ENCODE measurements at regions not wholly inside any gene's neighbourhood (a gene's known extent, or its start where the extent isn't known, plus 50 kb on each side); places are given as distances from the start of the nearest gene placed in this dataset.

DNA sequence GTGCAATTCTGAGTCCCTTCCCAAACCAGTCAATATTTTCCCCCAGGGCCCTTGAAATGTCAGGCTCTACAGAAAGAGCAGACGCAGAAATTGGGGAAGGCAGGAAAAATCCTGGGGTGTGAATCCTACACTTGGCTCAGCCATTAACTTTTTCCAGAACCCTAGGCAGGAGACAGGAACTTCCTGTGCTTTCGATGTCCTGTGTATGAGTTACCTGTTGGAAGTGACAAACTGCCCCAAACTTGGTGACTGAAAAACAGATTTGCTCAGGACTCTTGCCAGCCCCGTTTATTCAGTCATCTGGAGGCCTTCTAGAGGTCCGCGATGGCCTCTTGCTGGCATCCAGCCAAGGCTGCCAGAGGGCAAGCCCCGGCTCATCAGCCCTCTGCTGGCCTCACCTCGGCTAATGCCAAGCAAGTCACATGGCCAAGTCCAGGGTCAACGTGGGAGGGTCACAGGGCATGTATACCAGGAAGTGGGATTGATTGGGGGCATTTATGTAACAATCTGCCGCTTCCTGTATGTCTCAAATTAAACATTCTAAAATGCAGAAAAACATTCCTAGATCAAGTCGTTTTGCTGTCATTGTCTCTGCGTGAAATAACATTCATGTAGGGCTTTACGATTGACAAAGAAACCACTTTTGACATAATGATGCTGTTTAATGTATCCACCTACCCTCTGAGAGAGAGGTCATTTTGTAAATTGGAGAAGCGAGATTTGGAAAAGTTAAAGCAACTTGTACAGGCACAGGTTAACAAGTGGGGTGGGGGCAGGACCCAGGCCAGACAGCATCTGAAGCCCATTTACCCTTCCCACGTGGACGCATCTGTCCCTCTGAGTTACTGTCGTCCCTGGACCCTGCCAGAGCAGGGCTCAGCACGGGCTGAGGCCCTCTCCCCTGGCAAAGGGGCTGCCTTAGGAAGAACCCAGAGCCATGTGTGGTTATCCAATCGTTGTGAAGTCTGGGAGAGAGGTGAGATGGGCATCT lies 179.4 kb downstream of the INHBB start:
- H3K4me3 ChIP-seq (ENCODE audit: insufficient read depth, low read length): no peak overlapping the region
- no peaks in the 10 kb centered on the region for H3K36me3 ChIP-seq (ENCODE audit: insufficient read depth, low read length)
- TF ChIP-seq, protein P1, sequence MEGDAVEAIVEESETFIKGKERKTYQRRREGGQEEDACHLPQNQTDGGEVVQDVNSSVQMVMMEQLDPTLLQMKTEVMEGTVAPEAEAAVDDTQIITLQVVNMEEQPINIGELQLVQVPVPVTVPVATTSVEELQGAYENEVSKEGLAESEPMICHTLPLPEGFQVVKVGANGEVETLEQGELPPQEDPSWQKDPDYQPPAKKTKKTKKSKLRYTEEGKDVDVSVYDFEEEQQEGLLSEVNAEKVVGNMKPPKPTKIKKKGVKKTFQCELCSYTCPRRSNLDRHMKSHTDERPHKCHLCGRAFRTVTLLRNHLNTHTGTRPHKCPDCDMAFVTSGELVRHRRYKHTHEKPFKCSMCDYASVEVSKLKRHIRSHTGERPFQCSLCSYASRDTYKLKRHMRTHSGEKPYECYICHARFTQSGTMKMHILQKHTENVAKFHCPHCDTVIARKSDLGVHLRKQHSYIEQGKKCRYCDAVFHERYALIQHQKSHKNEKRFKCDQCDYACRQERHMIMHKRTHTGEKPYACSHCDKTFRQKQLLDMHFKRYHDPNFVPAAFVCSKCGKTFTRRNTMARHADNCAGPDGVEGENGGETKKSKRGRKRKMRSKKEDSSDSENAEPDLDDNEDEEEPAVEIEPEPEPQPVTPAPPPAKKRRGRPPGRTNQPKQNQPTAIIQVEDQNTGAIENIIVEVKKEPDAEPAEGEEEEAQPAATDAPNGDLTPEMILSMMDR (IDR thresholded peaks at IDR 0.05; ENCODE audit: extremely low read depth, low read depth, low read length): no peak
- H3K4me2 ChIP-seq (ENCODE audit: insufficient read depth, low read length): no peak overlapping the region
- no peaks in the 10 kb centered on the region for H4K20me1 ChIP-seq (ENCODE audit: insufficient read depth, low read length)
- no peak overlapping the region for H3K27ac ChIP-seq (ENCODE audit: low read depth, low read length)
- peaks cover 3% of the 10 kb centered on the region for H3K4me1 ChIP-seq (ENCODE audit: insufficient read depth, low read length)
- no peaks in the 10 kb centered on the region for H3K79me2 ChIP-seq (ENCODE audit: insufficient read depth, low read length)
- no peak for DNase-seq (ENCODE audit: insufficient read length, low spot score, missing footprints)
- H3K9me3 ChIP-seq (ENCODE audit: low read depth, low read length): no peaks in the 10 kb centered on the region
- no peak overlapping the region for H2AFZ ChIP-seq (ENCODE audit: low read length)
- no peaks in the 10 kb centered on the region for H3K27me3 ChIP-seq (ENCODE audit: insufficient read depth, low read length)

DNA sequence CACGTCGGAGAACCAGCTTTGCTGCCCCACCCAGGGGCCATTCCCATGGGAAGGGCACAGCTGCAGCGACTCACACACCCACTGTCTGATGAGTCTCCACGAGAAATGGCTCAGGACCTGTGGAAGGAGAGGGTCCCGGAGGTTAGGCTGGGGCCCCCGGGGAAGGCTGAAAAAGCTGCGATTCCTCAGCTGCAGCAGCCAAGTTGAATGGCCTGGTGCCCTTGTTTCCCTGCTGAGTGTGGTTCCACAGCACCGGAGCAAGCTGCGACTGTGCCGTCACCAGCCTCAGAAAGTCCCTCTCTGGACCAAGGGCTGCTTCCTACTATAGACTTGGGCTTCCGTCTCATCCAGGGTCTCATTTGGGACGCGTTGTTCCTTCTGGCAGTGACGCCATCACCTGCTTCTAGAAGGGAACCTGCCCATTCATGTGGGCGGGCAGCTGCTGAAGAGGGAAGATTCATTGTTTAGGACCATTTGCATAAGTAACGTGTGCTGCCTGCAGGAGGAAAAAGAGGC lies 180.2 kb downstream of the INHBB start:
- TF ChIP-seq, protein P1 (IDR thresholded peaks at IDR 0.05; ENCODE audit: extremely low read depth, low read depth, low read length): no peak
- Histone ChIP-seq H3K9me3 (ENCODE audit: low read depth, low read length) (no peaks in the 10 kb centered on the region), H4K20me1 (ENCODE audit: insufficient read depth, low read length) (no peaks in the 10 kb centered on the region), H3K4me1 (ENCODE audit: insufficient read depth, low read length) (peaks cover 3% of the 10 kb centered on the region), H3K36me3 (ENCODE audit: insufficient read depth, low read length) (no peaks in the 10 kb centered on the region), H3K27ac (ENCODE audit: low read depth, low read length) (no peak overlapping the region), H3K27me3 (ENCODE audit: insufficient read depth, low read length) (no peaks in the 10 kb centered on the region), H2AFZ (ENCODE audit: low read length) (no peak overlapping the region), H3K79me2 (ENCODE audit: insufficient read depth, low read length) (no peaks in the 10 kb centered on the region), H3K4me2 (ENCODE audit: insufficient read depth, low read length) (no peak overlapping the region), H3K4me3 (ENCODE audit: insufficient read depth, low read length) (no peak overlapping the region)
- DNase-seq (ENCODE audit: insufficient read length, low spot score, missing footprints): no peak

DNA sequence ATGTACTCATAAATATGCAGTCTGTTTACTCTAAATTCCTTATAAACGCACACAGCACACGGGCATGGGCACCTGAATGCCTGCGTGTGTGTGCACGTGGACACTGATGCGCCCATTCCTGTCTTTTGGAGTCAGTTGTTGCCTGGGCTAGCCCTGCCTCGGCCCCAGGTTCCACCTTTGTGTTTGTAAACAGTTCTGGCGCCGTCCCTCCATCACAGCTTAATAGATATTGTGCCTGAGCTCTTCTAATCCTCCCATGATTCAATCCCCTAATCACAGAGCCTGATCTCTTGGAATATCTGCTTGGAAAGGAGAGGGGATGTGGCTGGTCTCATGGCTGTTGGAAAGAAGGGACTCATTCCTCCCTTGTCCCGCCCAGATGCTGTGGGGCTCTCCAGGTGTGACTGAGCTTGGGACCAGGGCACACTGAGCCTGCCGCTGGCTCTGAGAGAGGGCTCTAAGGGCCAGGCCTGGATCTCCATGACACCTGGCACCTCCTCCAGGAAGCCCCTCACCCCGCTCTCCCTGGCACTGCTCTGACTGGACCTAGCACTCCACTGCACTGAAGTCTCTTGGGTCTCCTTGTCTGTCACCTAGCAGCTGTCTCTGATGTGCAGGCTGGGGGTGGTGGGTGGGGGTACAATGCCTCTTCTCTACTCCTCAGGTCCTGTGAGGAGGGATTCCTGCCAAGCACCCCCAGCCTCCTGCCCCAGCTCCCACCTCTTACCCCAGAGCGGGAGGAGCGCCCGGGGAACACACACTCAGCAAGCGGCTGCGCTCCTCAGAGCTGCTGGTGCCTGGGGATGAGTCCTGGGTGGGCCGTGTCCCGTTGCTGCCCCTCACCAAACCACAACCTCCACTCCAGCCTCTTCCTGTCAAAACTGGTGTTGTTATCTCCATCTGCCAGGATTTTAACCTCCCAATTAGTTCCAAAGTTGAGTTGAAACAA lies 181.3 kb downstream of the INHBB start:
- Histone ChIP-seq H3K36me3 (ENCODE audit: insufficient read depth, low read length) (no peaks in the 10 kb centered on the region), H2AFZ (ENCODE audit: low read length) (no peak overlapping the region), H3K9me3 (ENCODE audit: low read depth, low read length) (no peaks in the 10 kb centered on the region), H3K27ac (ENCODE audit: low read depth, low read length) (no peak overlapping the region), H3K4me2 (ENCODE audit: insufficient read depth, low read length) (no peak overlapping the region), H3K27me3 (ENCODE audit: insufficient read depth, low read length) (no peaks in the 10 kb centered on the region), H4K20me1 (ENCODE audit: insufficient read depth, low read length) (no peaks in the 10 kb centered on the region), H3K4me1 (ENCODE audit: insufficient read depth, low read length) (peaks cover 3% of the 10 kb centered on the region), H3K4me3 (ENCODE audit: insufficient read depth, low read length) (no peak overlapping the region), H3K79me2 (ENCODE audit: insufficient read depth, low read length) (no peaks in the 10 kb centered on the region)
- DNase-seq (ENCODE audit: insufficient read length, low spot score, missing footprints): no peak
- TF ChIP-seq, protein P1 (IDR thresholded peaks at IDR 0.05; ENCODE audit: extremely low read depth, low read depth, low read length): no peak
